Loucy (cell line): ENCODE measurements at regions not wholly inside any gene's neighbourhood (a gene's known extent, or its start where the extent isn't known, plus 50 kb on each side); places are given as distances from the start of the nearest gene placed in this dataset.

Experiments used
- H2AFZ ChIP-seq: fragments of 200-600 bp; sonication (generic); 2 replicates; pipeline ENCODE4 v1.6.0; 2016; ENCODE audit warnings: antibody characterized with exemption, mild to moderate bottlenecking, low read length, moderate library complexity
- H3F3A ChIP-seq: fragments of 200-600 bp; 2 replicates; pipeline ENCODE4 v1.6.0; 2016; ENCODE audit warnings: antibody characterized with exemption, low read depth, mild to moderate bottlenecking
- H3K27me3 ChIP-seq: fragments of 200-600 bp; sonication (generic); 2 replicates; pipeline ENCODE4 v1.6.1; 2014; ENCODE audit warnings: low read length, mild to moderate bottlenecking; ENCODE audit not compliant: insufficient read depth, poor library complexity, severe bottlenecking
- H3K36me3 ChIP-seq: fragments of 200-600 bp; sonication (generic); 2 replicates; pipeline ENCODE4 v1.6.1; 2016; ENCODE audit warnings: low read length; ENCODE audit not compliant: insufficient read depth
- H3K4me1 ChIP-seq: fragments of 200-600 bp; sonication (generic); 2 replicates; pipeline ENCODE4 v1.5.1; 2014; ENCODE audit warnings: low read length, mild to moderate bottlenecking; ENCODE audit not compliant: insufficient read depth, poor library complexity, severe bottlenecking
- H3K4me2 ChIP-seq: fragments of 200-600 bp; sonication (generic); 2 replicates; pipeline ENCODE4 v1.6.0; 2014; ENCODE audit warnings: antibody characterized with exemption, low read length, low read depth, mild to moderate bottlenecking; ENCODE audit not compliant: poor library complexity, severe bottlenecking
- H3K4me3 ChIP-seq: fragments of 200-600 bp; sonication (generic); 2 replicates; pipeline ENCODE4 v1.5.1; 2014; ENCODE audit warnings: low read length, mild to moderate bottlenecking, mixed read lengths; ENCODE audit not compliant: poor library complexity, severe bottlenecking
- H3K79me2 ChIP-seq: fragments of 200-600 bp; sonication (generic); 2 replicates; pipeline ENCODE4 v1.6.1; 2014; ENCODE audit warnings: low read length; ENCODE audit not compliant: insufficient read depth
- H3K9ac ChIP-seq: fragments of 200-600 bp; sonication (generic); 2 replicates; pipeline ENCODE4 v1.6.0; 2014; ENCODE audit warnings: mild to moderate bottlenecking, low read depth, low read length, moderate library complexity; ENCODE audit not compliant: poor library complexity, severe bottlenecking
- H3K9me2 ChIP-seq: fragments of 200-600 bp; sonication (generic); replicated peaks from 2 replicates; pipeline ENCODE4 v1.6.1; 2016; ENCODE audit warnings: low read depth, low read length, mixed read lengths
- H3K9me3 ChIP-seq: fragments of 200-600 bp; sonication (generic); 2 replicates; pipeline ENCODE4 v1.6.1; 2014; ENCODE audit warnings: mild to moderate bottlenecking, antibody characterized with exemption, low read length, low read depth; ENCODE audit not compliant: insufficient read depth
- H4K20me1 ChIP-seq: fragments of 200-600 bp; sonication (generic); 2 replicates; pipeline ENCODE4 v1.6.0; 2014; ENCODE audit warnings: antibody characterized with exemption, low read length, mild to moderate bottlenecking; ENCODE audit not compliant: insufficient read depth, poor library complexity, severe bottlenecking
- CTCF ChIP-seq: fragments of 200-600 bp; sonication (generic); conservative IDR thresholded peaks from 2 replicates; pipeline ENCODE4 v1.5.1; 2014; ENCODE audit warnings: mild to moderate bottlenecking, antibody characterized with exemption, low read length
- EZH2phosphoT487 ChIP-seq: fragments of 200-600 bp; IDR thresholded peaks from 2 replicates; pipeline ENCODE4 v1.6.1; 2018; ENCODE audit warnings: antibody characterized with exemption, mild to moderate bottlenecking, moderate library complexity, borderline replicate concordance

- no peaks in the 10 kb centered on the region for H3K4me1 ChIP-seq
- no peaks in the 10 kb centered on the region for H3K79me2 ChIP-seq
- no peaks in the 10 kb centered on the region for H3K27me3 ChIP-seq
- H3K36me3 ChIP-seq = no peaks in the 10 kb centered on the region
- no peaks in the 10 kb centered on the region for H4K20me1 ChIP-seq
- no peaks in the 10 kb centered on the region for H3F3A ChIP-seq
- 0 out of 2 replicates have a peak, but pooled peaks cover 3% of the 10 kb centered on the region for H3K9me3 ChIP-seq
- no peak overlapping the region for H3K9ac ChIP-seq
- H3K4me3 ChIP-seq = no peak overlapping the region
- H2AFZ ChIP-seq = no peak overlapping the region
- H3K9me2 ChIP-seq = no peaks in the 10 kb centered on the region
- TF ChIP-seq CTCF (no peak), EZH2phosphoT487 (no peak)
- no peak overlapping the region for H3K4me2 ChIP-seq
Observed at GRCh38 chr16:59864981-59865666, 1131.0 kb upstream of the GOT2 start.

GRCh38 chr16:59859676-59860402 is 1125.7 kb upstream of the GOT2 start:
- Histone ChIP-seq H3F3A (no peaks in the 10 kb centered on the region), H3K4me3 (no peak overlapping the region), H3K79me2 (no peaks in the 10 kb centered on the region), H2AFZ (no peak overlapping the region), H3K9me2 (no peaks in the 10 kb centered on the region), H3K4me2 (no peak overlapping the region), H3K9ac (no peak overlapping the region), H3K4me1 (no peaks in the 10 kb centered on the region), H3K36me3 (no peaks in the 10 kb centered on the region), H3K9me3 (0 out of 2 replicates have a peak, but pooled peaks cover 3% of the 10 kb centered on the region), H4K20me1 (no peaks in the 10 kb centered on the region), H3K27me3 (no peaks in the 10 kb centered on the region)
- TF ChIP-seq EZH2phosphoT487 (no peak), CTCF (no peak)

- H2AFZ ChIP-seq = no peak overlapping the region
- H3K9me3 ChIP-seq = no peaks in the 10 kb centered on the region
- no peak for TF ChIP-seq EZH2phosphoT487
- TF ChIP-seq CTCF = no peak
- no peak overlapping the region for H3K4me2 ChIP-seq
- no peak overlapping the region for H3K4me3 ChIP-seq
- no peak overlapping the region for H3K9ac ChIP-seq
- H3F3A ChIP-seq = no peaks in the 10 kb centered on the region
- no peaks in the 10 kb centered on the region for H3K79me2 ChIP-seq
- H3K27me3 ChIP-seq = no peaks in the 10 kb centered on the region
- no peaks in the 10 kb centered on the region for H3K4me1 ChIP-seq
- no peaks in the 10 kb centered on the region for H3K9me2 ChIP-seq
- no peaks in the 10 kb centered on the region for H3K36me3 ChIP-seq
- H4K20me1 ChIP-seq = no peaks in the 10 kb centered on the region
Observed at GRCh38 chr16:59854846-59855439, 1120.8 kb upstream of the GOT2 start.
